HepG2 (cell line): ENCODE measurements at regions not wholly inside any gene's neighbourhood (a gene's known extent, or its start where the extent isn't known, plus 50 kb on each side); places are given as distances from the start of the nearest gene placed in this dataset.

Experiments used
- ATAC-seq: fragments of 200-7000 bp; cut with Tn5 transposase; 3 replicates; pipeline ENCODE4 v1.9.1; 2020; ENCODE audit warnings: mild to moderate bottlenecking, moderate library complexity
- BruUV-seq: library from RNA; stranded (reverse); fragments of 400-500 nt; replicated peaks from 2 replicates; lab custom pipeline; 2021; lab: Mats Ljungman, UMichigan
- CTCF ChIA-PET: fragments of 300-600 bp; formaldehyde crosslinking; extraction: SDS; loops from one replicate; lab custom pipeline; 2021; ENCODE audit warnings: low total read pairs, inconsistent platforms, low intra/inter-chr PET ratio; lab: Yijun Ruan, JAX
- POLR2A ChIA-PET: fragments of 350-600 bp; sonication (Branson Sonifier 250); formaldehyde crosslinking; loops from one replicate; lab custom pipeline; 2020; ENCODE audit warnings: antibody characterized with exemption, inconsistent platforms; lab: Yijun Ruan, JAX
- DNase-seq: peaks from one replicate; pipeline ENCODE4 v3.0.0-alpha.2; 2015; ENCODE audit warnings: low spot score
- FAIRE-seq: peaks from 3 replicates; lab custom pipeline; 2011; peaks lifted over from hg19 to GRCh38; lab: Jason Lieb, UNC
- H2AFZ ChIP-seq: one replicate; pipeline ENCODE4 v1.6.1; 2011; ENCODE audit warnings: low read length, inconsistent platforms
- H3K27ac ChIP-seq: fragments of 300-600 bp; 3 replicates; pipeline ENCODE4 v1.8.0; 2011; ENCODE audit warnings: mixed run types, mild to moderate bottlenecking, mixed read lengths, low read length, inconsistent platforms; ENCODE audit not compliant: insufficient read depth; ENCODE audit errors: extremely low read length
- H3K27me3 ChIP-seq, 2 experiments: fragments of 200-600 bp in 1 of 2; 2 replicates in 1 of 2; 3 replicates in 1 of 2; pipeline versions ENCODE4 v1.6.0 to v1.8.0; 2011; ENCODE audit warnings: low read length in 2 of 2, mild to moderate bottlenecking in 2 of 2, moderate library complexity in 2 of 2, inconsistent platforms in 1 of 2; ENCODE audit not compliant: insufficient read depth in 2 of 2, control insufficient read depth in 1 of 2
- H3K36me3 ChIP-seq, 2 experiments: fragments of 200-600 bp in 1 of 2; replicated peaks in 1 of 2; 2 replicates in 1 of 2; 3 replicates in 1 of 2; pipeline versions ENCODE4 v1.5.1 to v1.8.0; 2011; ENCODE audit warnings: low read length in 2 of 2, inconsistent platforms in 1 of 2; ENCODE audit not compliant: insufficient read depth in 2 of 2, control insufficient read depth in 1 of 2
- H3K4me1 ChIP-seq: 2 replicates; pipeline ENCODE4 v1.5.1; 2012; ENCODE audit warnings: low read length, inconsistent platforms; ENCODE audit not compliant: insufficient read depth
- H3K4me2 ChIP-seq: 2 replicates; pipeline ENCODE4 v1.6.0; 2011; ENCODE audit warnings: low read depth, low read length, inconsistent platforms
- H3K4me3 ChIP-seq, 3 experiments: fragments of 200-600 bp in 1 of 3; sonication (generic), shearing (Covaris generic) in 1 of 3; replicated peaks in 1 of 3; 2 replicates each; pipeline ENCODE4 v1.5.1; 2011 to 2016; ENCODE audit warnings: low read length in 3 of 3, inconsistent platforms in 2 of 3, low read depth in 2 of 3, mild to moderate bottlenecking in 2 of 3, control low read depth in 1 of 3, mixed read lengths in 1 of 3; ENCODE audit not compliant: insufficient read depth in 1 of 3
- H3K79me2 ChIP-seq: one replicate; pipeline ENCODE4 v1.6.1; 2011; ENCODE audit warnings: low read length, inconsistent platforms; ENCODE audit not compliant: insufficient read depth
- H3K9ac ChIP-seq: 2 replicates; pipeline ENCODE4 v1.6.0; 2011; ENCODE audit warnings: mild to moderate bottlenecking, low read depth, low read length, inconsistent platforms; ENCODE audit not compliant: insufficient read depth
- H3K9me3 ChIP-seq: 2 replicates; pipeline ENCODE4 v1.5.1; 2012; ENCODE audit warnings: mild to moderate bottlenecking, low read length
- H4K20me1 ChIP-seq: 2 replicates; pipeline ENCODE4 v1.6.0; 2011; ENCODE audit warnings: inconsistent platforms, mild to moderate bottlenecking, low read length, moderate library complexity; ENCODE audit not compliant: insufficient read depth
- AFF4 ChIP-seq: sonication (generic); formaldehyde crosslinking; IDR thresholded peaks from 2 replicates; pipeline ENCODE4 v1.4.0; 2020; ENCODE audit warnings: missing genetic modification reagents
- ATF5 ChIP-seq: sonication (generic); formaldehyde crosslinking; IDR thresholded peaks from 2 replicates; pipeline ENCODE4 v1.4.0; 2020; ENCODE audit warnings: mild to moderate bottlenecking, low read depth, missing genetic modification reagents
- IRX3 ChIP-seq: sonication (generic); formaldehyde crosslinking; IDR thresholded peaks from 2 replicates; pipeline ENCODE4 v1.8.1; 2023; ENCODE audit warnings: mild to moderate bottlenecking, low read depth, missing genetic modification reagents, borderline replicate concordance
- NFYC ChIP-seq: IDR thresholded peaks from 2 replicates; pipeline ENCODE4 v1.6.1; 2016; ENCODE audit warnings: missing genetic modification reagents, missing compliant biosample characterization
- NR0B2 ChIP-seq: sonication (generic); formaldehyde crosslinking; IDR thresholded peaks from 2 replicates; pipeline ENCODE4 v1.4.0; 2020; ENCODE audit warnings: mild to moderate bottlenecking, missing genetic modification reagents
- ZGPAT ChIP-seq: IDR thresholded peaks from 2 replicates; pipeline ENCODE4 v1.6.1; 2016; ENCODE audit warnings: mild to moderate bottlenecking
- ZNF496 ChIP-seq: sonication (generic); formaldehyde crosslinking; IDR thresholded peaks from 2 replicates; pipeline ENCODE4 v1.8.1; 2023; ENCODE audit warnings: mild to moderate bottlenecking, moderate library complexity, missing genetic modification reagents; ENCODE audit not compliant: insufficient replicate concordance
- WGBS: methylation state at CpG from one replicate; pipeline ENCODE4 v1.1.6; 2017; ENCODE audit warnings: low lambda C conversion rate; 5-methylcytosine and 5-hydroxymethylcytosine counted together
- in situ Hi-C: cut with HindIII; loops from 2 replicates; pipeline ENCODE4 v1.10.0; 2017; ENCODE audit warnings: low pct_unique_long_range_greater_than_20kb; ENCODE audit not compliant: extremely low pct_ligation_motif_present
- intact Hi-C: fragments of 100-400 bp; cut with micrococcal nuclease; formaldehyde crosslinking; loops from one replicate; pipeline ENCODE4 v1.10.0; 2022; ENCODE audit not compliant: unreplicated experiment

- Histone ChIP-seq H3K27ac (no peak overlapping the region), H3K36me3 (no peaks in the 10 kb centered on the region), H4K20me1 (no peaks in the 10 kb centered on the region), H3K9me3 (no peaks in the 10 kb centered on the region), H3K27me3 (peaks cover 0 to 6% of the 10 kb centered on the region in 2 experiments; a peak in 2 of 5 replicates), H2AFZ (no peak overlapping the region), H3K4me1 (peaks cover 7% of the 10 kb centered on the region), H3K79me2 (no peaks in the 10 kb centered on the region), H3K9ac (no peak overlapping the region), H3K4me3 (no peak overlapping the region), H3K4me2 (no peak overlapping the region)
- ChIA-PET CTCF (no interaction called here), POLR2A (no interaction called here)
- no peak for DNase-seq
- intact Hi-C loops (no loop called here), in situ Hi-C loops (no loop called here)
- 1% methylated on average over 3 of the region's 3 CpGs for WGBS
- BruUV-seq = no TSS peak
- FAIRE-seq = no peak
- ATAC-seq = no peak
- no peak for TF ChIP-seq ZGPAT (CRISPR knock-in tag)
- no peak for TF ChIP-seq AFF4 (CRISPR knock-in tag)
- no peak for TF ChIP-seq ATF5 (CRISPR knock-in tag)
- no peak for TF ChIP-seq NFYC
- TF ChIP-seq NR0B2 (CRISPR knock-in tag) = no peak
- TF ChIP-seq IRX3 (CRISPR knock-in tag) = no peak
- no peak for TF ChIP-seq ZNF496 (CRISPR knock-in tag)
These were observed 164.3 kb downstream of the RPIA start for GRCh38 chr2:88855620-88856408.
